ENCODE measurements at regions not wholly inside any gene's neighbourhood (a gene's known extent, or its start where the extent isn't known, plus 50 kb on each side); places are given as distances from the start of the nearest gene placed in this dataset.

DNA sequence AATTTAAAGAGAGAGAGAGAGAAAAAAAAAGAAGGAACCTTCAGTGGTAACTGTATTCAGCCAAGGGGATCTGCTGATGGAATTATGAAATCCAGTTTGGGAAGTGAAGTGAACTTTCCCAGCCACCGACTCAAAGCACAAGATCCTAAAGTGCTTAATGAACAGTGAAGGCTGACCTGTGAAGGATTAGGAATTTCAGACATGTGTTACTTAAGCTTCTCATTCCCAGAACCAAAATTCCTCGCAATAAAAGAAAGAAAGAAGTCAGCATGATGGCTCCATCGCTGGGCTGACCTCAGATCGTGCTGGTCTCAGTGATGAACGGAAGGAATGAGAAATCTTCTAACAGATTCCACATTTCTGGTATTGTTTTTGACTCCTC lies 135.2 kb downstream of the ARSF start:
- no peaks in the 10 kb centered on the region for H3K36me3 ChIP-seq (ENCODE audit: control insufficient read depth in 2 of 2, insufficient read depth in 2 of 2, low read length in 1 of 2)
- H4K20me1 ChIP-seq (ENCODE audit: control insufficient read depth, insufficient read depth), result no peaks in the 10 kb centered on the region
- H2AFZ ChIP-seq (ENCODE audit: control insufficient read depth, low read depth, low read length), result no peak overlapping the region
- no peak overlapping the region for H3K27ac ChIP-seq (ENCODE audit: control insufficient read depth, insufficient read depth)
- no peak overlapping the region for H3K9ac ChIP-seq (ENCODE audit: control insufficient read depth, insufficient read depth, low read length)
- H3K4me3 ChIP-seq, result no peak overlapping the region
- ChIA-PET CTCF (no interaction called here), RAD21 (ENCODE audit: unreplicated experiment) (no interaction called here), SMC1A (ENCODE audit: uncharacterized antibody, unreplicated experiment) (no interaction called here), POLR2A (no interaction called here)
- in situ Hi-C loops (cut with MboI) (no loop called here), intact Hi-C loops (cut with micrococcal nuclease; ENCODE audit: unreplicated experiment) (no loop called here)
- H3K4me1 ChIP-seq (ENCODE audit: control insufficient read depth, insufficient read depth, low read length), result no peaks in the 10 kb centered on the region
- 10% methylated on average over 5 of the region's 5 CpGs for WGBS (ENCODE audit: insufficient coverage, insufficient replicate concordance, low lambda C conversion rate, missing lambda C conversion rate)
- H3K9me3 ChIP-seq (replicated peaks; ENCODE audit: control insufficient read depth, insufficient read depth, low read length), result no peaks in the 10 kb centered on the region
- DNase-seq (ENCODE audit: low read depth, low spot score) (no peak), FAIRE-seq (no peak), ATAC-seq (no peak)
- no peaks in the 10 kb centered on the region for H3K27me3 ChIP-seq (replicated peaks in 1 of 2; ENCODE audit: control insufficient read depth in 2 of 2, insufficient read depth in 2 of 2, low read length in 1 of 2)
- BruUV-seq (replicated peaks), result no TSS peak
- TF ChIP-seq, protein P1, sequence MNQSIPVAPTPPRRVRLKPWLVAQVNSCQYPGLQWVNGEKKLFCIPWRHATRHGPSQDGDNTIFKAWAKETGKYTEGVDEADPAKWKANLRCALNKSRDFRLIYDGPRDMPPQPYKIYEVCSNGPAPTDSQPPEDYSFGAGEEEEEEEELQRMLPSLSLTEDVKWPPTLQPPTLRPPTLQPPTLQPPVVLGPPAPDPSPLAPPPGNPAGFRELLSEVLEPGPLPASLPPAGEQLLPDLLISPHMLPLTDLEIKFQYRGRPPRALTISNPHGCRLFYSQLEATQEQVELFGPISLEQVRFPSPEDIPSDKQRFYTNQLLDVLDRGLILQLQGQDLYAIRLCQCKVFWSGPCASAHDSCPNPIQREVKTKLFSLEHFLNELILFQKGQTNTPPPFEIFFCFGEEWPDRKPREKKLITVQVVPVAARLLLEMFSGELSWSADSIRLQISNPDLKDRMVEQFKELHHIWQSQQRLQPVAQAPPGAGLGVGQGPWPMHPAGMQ (IDR thresholded peaks at IDR 0.05; ENCODE audit: borderline replicate concordance), result no peak
- no peak for TF ChIP-seq SP1 (IDR thresholded peaks at IDR 0.05; ENCODE audit: low read depth, low read length)
- TF ChIP-seq YBX1 (IDR thresholded peaks at IDR 0.05), result no peak
- TF ChIP-seq HDAC6 (IDR thresholded peaks at IDR 0.05; ENCODE audit: unreplicated experiment), result no peak
- TF ChIP-seq USF1 (IDR thresholded peaks at IDR 0.05; ENCODE audit: borderline replicate concordance, extremely low read length, insufficient read depth, low read depth, low read length), result no peak
- TF ChIP-seq HCFC1 (IDR thresholded peaks at IDR 0.05; ENCODE audit: low read length), result no peak
- TF ChIP-seq NRF1 (conservative IDR thresholded peaks at IDR 0.05; ENCODE audit: low read depth, low read length), result no peak
- TF ChIP-seq FOS (IDR thresholded peaks at IDR 0.05; ENCODE audit: borderline replicate concordance, extremely low read depth, insufficient read length), result no peak
- TF ChIP-seq TAF1 (IDR thresholded peaks at IDR 0.05; ENCODE audit: borderline replicate concordance, low read depth, low read length), result no peak
- TF ChIP-seq CHD1 (IDR thresholded peaks at IDR 0.05; ENCODE audit: low read depth, low read length), result no peak
- TF ChIP-seq CREB1 (IDR thresholded peaks at IDR 0.05; ENCODE audit: low read depth), result no peak
- no peak for TF ChIP-seq PML (IDR thresholded peaks at IDR 0.05; ENCODE audit: low read length)
- no peak for TF ChIP-seq RAD51 (IDR thresholded peaks at IDR 0.05)
- TF ChIP-seq IKZF1 (conservative IDR thresholded peaks at IDR 0.05), result no peak
- no peak for TF ChIP-seq MEF2B (IDR thresholded peaks at IDR 0.05; ENCODE audit: partially characterized antibody, poor library complexity, severe bottlenecking)
- no peak for TF ChIP-seq SUZ12 (IDR thresholded peaks at IDR 0.05; ENCODE audit: unreplicated experiment)
- no peak for TF ChIP-seq TCF12 (IDR thresholded peaks at IDR 0.05; ENCODE audit: low read depth, low read length)
- TF ChIP-seq ZNF217 (IDR thresholded peaks at IDR 0.05), result no peak
- TF ChIP-seq NR2F1 (conservative IDR thresholded peaks at IDR 0.05), result no peak
- H3K4me2 ChIP-seq (ENCODE audit: control insufficient read depth, insufficient read depth), result no peak overlapping the region
- no peaks in the 10 kb centered on the region for H3K79me2 ChIP-seq (ENCODE audit: control insufficient read depth, insufficient read depth, low read length)

All from GM12878 (cell line).